ENCODE measurements at regions not wholly inside any gene's neighbourhood (a gene's known extent, or its start where the extent isn't known, plus 50 kb on each side); places are given as distances from the start of the nearest gene placed in this dataset.
"Not testable (repeated sequence)": the region's sequence is repeated elsewhere in the genome, so short reads cannot be mapped to it uniquely, and the experiment has no call there.

DNA sequence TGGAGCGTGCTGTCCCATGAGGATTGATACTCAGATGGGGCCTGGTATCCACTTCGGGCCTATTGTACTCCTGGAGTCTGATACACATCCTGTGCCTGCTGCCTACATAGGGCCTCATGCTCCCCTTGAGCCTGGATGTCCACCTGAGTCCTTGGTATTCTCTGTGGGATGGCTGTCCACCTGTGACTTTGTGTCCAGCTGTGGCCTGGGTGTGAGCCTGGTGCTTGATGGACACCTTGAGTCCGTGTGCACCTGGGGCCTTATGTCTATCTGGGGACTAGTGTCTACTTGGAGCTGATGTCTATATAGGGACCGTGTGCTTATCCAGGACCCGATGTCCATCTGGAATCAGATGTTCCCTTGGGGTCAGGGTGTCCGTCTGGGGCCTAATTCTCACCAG, 75.9 kb upstream of the THOC3 start:
- TF ChIP-seq, protein P1, sequence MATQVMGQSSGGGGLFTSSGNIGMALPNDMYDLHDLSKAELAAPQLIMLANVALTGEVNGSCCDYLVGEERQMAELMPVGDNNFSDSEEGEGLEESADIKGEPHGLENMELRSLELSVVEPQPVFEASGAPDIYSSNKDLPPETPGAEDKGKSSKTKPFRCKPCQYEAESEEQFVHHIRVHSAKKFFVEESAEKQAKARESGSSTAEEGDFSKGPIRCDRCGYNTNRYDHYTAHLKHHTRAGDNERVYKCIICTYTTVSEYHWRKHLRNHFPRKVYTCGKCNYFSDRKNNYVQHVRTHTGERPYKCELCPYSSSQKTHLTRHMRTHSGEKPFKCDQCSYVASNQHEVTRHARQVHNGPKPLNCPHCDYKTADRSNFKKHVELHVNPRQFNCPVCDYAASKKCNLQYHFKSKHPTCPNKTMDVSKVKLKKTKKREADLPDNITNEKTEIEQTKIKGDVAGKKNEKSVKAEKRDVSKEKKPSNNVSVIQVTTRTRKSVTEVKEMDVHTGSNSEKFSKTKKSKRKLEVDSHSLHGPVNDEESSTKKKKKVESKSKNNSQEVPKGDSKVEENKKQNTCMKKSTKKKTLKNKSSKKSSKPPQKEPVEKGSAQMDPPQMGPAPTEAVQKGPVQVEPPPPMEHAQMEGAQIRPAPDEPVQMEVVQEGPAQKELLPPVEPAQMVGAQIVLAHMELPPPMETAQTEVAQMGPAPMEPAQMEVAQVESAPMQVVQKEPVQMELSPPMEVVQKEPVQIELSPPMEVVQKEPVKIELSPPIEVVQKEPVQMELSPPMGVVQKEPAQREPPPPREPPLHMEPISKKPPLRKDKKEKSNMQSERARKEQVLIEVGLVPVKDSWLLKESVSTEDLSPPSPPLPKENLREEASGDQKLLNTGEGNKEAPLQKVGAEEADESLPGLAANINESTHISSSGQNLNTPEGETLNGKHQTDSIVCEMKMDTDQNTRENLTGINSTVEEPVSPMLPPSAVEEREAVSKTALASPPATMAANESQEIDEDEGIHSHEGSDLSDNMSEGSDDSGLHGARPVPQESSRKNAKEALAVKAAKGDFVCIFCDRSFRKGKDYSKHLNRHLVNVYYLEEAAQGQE (IDR thresholded peaks at IDR 0.05; ENCODE audit: insufficient read depth in 1 of 2, low read depth in 2 of 2, low read length in 1 of 2) = not testable (repeated sequence)
- TF ChIP-seq, protein P2, sequence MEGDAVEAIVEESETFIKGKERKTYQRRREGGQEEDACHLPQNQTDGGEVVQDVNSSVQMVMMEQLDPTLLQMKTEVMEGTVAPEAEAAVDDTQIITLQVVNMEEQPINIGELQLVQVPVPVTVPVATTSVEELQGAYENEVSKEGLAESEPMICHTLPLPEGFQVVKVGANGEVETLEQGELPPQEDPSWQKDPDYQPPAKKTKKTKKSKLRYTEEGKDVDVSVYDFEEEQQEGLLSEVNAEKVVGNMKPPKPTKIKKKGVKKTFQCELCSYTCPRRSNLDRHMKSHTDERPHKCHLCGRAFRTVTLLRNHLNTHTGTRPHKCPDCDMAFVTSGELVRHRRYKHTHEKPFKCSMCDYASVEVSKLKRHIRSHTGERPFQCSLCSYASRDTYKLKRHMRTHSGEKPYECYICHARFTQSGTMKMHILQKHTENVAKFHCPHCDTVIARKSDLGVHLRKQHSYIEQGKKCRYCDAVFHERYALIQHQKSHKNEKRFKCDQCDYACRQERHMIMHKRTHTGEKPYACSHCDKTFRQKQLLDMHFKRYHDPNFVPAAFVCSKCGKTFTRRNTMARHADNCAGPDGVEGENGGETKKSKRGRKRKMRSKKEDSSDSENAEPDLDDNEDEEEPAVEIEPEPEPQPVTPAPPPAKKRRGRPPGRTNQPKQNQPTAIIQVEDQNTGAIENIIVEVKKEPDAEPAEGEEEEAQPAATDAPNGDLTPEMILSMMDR (IDR thresholded peaks at IDR 0.05) = not testable (repeated sequence)
- TF ChIP-seq POLR2AphosphoS5 (IDR thresholded peaks at IDR 0.05; ENCODE audit: low read depth, low read length); SIN3A (IDR thresholded peaks at IDR 0.05; ENCODE audit: borderline replicate concordance, insufficient read depth, low read depth, low read length): not testable (repeated sequence)

All from Panc1 (cell line).